Body of pancreas (tissue), 4 donors: ENCODE measurements at regions not wholly inside any gene's neighbourhood (a gene's known extent, or its start where the extent isn't known, plus 50 kb on each side); places are given as distances from the start of the nearest gene placed in this dataset.

Experiments
- POLR2A ChIP-seq, 3 donors: fragments of 450-650 bp; IDR thresholded peaks; one replicate each; pipeline ENCODE4 v1.6.1; 2016; ENCODE audit warnings: antibody characterized with exemption in 3 of 3, mild to moderate bottlenecking in 2 of 3
- TF ChIP-seq, protein P1 (sequence below), 7 experiments: fragments of 450-650 bp in 4 of 7; fragments of 200-600 bp in 3 of 7; sonication (generic) in 3 of 7; IDR thresholded peaks; one replicate each; pipeline ENCODE4 v1.5.1; 2016 to 2019; ENCODE audit warnings: antibody characterized with exemption in 7 of 7

DNA sequence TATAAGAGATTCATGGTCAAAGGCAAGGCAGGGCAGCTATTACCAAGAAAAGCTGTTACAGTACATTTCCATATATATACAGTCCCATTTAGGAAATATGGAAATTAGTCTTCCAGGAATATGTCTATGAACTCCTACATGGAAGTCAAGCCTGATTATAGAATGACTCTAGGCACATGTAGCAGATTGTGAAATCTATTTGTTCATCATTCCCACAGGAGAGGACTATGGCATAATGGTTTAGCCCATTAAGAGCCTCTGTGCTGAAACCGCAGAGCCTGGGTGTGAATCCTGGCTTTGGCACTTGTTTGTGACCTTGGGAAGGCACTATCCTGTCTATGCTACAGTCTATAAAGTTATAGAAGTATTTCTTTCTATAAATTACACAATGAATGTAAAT is 764.8 kb downstream of the RAPGEF2 start:
- TF ChIP-seq, protein P1, sequence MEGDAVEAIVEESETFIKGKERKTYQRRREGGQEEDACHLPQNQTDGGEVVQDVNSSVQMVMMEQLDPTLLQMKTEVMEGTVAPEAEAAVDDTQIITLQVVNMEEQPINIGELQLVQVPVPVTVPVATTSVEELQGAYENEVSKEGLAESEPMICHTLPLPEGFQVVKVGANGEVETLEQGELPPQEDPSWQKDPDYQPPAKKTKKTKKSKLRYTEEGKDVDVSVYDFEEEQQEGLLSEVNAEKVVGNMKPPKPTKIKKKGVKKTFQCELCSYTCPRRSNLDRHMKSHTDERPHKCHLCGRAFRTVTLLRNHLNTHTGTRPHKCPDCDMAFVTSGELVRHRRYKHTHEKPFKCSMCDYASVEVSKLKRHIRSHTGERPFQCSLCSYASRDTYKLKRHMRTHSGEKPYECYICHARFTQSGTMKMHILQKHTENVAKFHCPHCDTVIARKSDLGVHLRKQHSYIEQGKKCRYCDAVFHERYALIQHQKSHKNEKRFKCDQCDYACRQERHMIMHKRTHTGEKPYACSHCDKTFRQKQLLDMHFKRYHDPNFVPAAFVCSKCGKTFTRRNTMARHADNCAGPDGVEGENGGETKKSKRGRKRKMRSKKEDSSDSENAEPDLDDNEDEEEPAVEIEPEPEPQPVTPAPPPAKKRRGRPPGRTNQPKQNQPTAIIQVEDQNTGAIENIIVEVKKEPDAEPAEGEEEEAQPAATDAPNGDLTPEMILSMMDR (IDR thresholded peaks at IDR 0.05) = no peak
- no peak for TF ChIP-seq POLR2A (IDR thresholded peaks at IDR 0.05)
